CD8-positive, alpha-beta memory T cell (primary cell): ENCODE measurements at regions not wholly inside any gene's neighbourhood (a gene's known extent, or its start where the extent isn't known, plus 50 kb on each side); places are given as distances from the start of the nearest gene placed in this dataset.

Source experiments
- CTCF ChIA-PET: fragments of 350-600 bp; sonication (Branson Sonifier 250); formaldehyde crosslinking; loops from one replicate; lab custom pipeline; 2021; ENCODE audit warnings: antibody characterized with exemption; lab: Charles Lee
- POLR2A ChIA-PET: fragments of 350-600 bp; sonication (Branson Sonifier 250); formaldehyde crosslinking; loops from one replicate; lab custom pipeline; 2021; ENCODE audit warnings: antibody characterized with exemption; lab: Charles Lee
- DNase-seq, 5 donors: peaks; one replicate each; pipeline versions ENCODE4 v3.0.0 to v3.0.0-alpha.2; 2020 to 2022; ENCODE audit warnings: mixed read lengths in 1 of 5
- H3K27ac ChIP-seq: one replicate; pipeline ENCODE4 v1.7.0; 2013; ENCODE audit warnings: low read depth, mild to moderate bottlenecking, low read length, moderate library complexity
- H3K27me3 ChIP-seq: 2 replicates; pipeline ENCODE4 v1.7.0; 2013; ENCODE audit warnings: low read length, mild to moderate bottlenecking; ENCODE audit not compliant: insufficient read depth, poor library complexity, severe bottlenecking
- H3K36me3 ChIP-seq: 2 replicates; pipeline ENCODE4 v1.7.0; 2013; ENCODE audit warnings: mild to moderate bottlenecking, low read length, moderate library complexity; ENCODE audit not compliant: insufficient read depth
- H3K4me1 ChIP-seq: 2 replicates; pipeline ENCODE4 v1.7.0; 2013; ENCODE audit warnings: mild to moderate bottlenecking, low read length, moderate library complexity; ENCODE audit not compliant: insufficient read depth
- H3K4me3 ChIP-seq: 2 replicates; pipeline ENCODE4 v1.7.0; 2013; ENCODE audit warnings: mild to moderate bottlenecking, low read length
- H3K9me3 ChIP-seq: 2 replicates; pipeline ENCODE4 v1.7.0; 2013; ENCODE audit warnings: mild to moderate bottlenecking, low read length
- H3K27ac Mint-ChIP-seq, 8 donors: one replicate each; pipeline ENCODE4 v1.8.0; 2020 to 2021; ENCODE audit warnings: mixed read lengths in 8 of 8, mild to moderate bottlenecking in 6 of 8, inconsistent platforms in 3 of 8, moderate library complexity in 3 of 8
- H3K27me3 Mint-ChIP-seq, 2 donors: one replicate each; pipeline ENCODE4 v1.8.0; 2020 to 2021; ENCODE audit warnings: mixed read lengths in 2 of 2, mild to moderate bottlenecking in 1 of 2, moderate library complexity in 1 of 2
- H3K36me3 Mint-ChIP-seq, 3 donors: one replicate each; pipeline ENCODE4 v1.8.0; 2020 to 2021; ENCODE audit warnings: mixed read lengths in 3 of 3, inconsistent platforms in 1 of 3, mild to moderate bottlenecking in 1 of 3
- H3K4me1 Mint-ChIP-seq, 3 donors: one replicate each; pipeline ENCODE4 v1.8.0; 2020 to 2021; ENCODE audit warnings: mixed read lengths in 3 of 3, inconsistent platforms in 1 of 3, mild to moderate bottlenecking in 1 of 3
- H3K4me3 Mint-ChIP-seq, 7 donors: one replicate each; pipeline ENCODE4 v1.8.0; 2020 to 2021; ENCODE audit warnings: mixed read lengths in 7 of 7, mild to moderate bottlenecking in 6 of 7, moderate library complexity in 4 of 7, inconsistent platforms in 2 of 7
- H3K9me3 Mint-ChIP-seq, 5 donors: one replicate each; pipeline ENCODE4 v1.8.0; 2020 to 2022; ENCODE audit warnings: mixed read lengths in 5 of 5, mild to moderate bottlenecking in 3 of 5, moderate library complexity in 2 of 5, inconsistent platforms in 1 of 5

DNA sequence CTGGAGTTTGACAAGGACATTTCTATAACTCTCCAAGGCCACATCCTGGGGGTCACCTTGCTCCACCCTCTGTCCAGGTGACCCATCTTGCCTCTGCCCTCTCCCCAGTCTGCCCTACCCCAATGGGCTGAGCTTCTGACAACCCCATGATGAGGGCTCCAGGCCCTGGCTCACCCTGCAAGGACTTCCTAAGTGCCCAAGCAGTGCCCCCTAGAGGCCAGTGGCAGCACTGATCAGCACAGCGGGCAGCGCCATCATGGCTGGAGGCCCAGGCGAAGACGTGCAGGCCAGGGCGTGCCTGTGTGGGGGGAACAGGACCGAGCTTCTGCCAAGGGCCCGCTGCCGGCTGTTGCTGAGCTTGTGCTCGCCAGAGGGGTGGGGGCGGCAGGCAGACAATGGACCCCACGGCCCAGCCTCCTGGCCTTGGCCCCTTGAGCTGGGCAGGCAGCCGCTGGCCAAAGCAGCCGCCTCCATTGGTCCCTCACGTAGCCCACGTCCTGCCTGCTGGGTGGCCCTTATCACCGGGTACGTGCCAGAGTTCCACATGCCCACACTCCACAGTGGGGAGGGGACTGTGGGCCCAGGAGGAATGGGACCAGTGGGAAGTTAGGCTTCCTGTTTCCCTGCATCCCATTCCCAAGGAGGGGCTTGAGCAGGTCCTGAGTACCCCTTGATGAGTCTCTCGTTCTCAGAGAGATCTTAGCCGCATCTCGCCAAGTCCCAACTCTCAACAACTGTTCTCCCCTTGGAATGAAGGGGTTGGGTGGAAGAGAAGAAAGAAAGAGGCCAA lies 64.3 kb downstream of the MRPL14 start:
- Histone ChIP-seq H3K4me3 (no peak overlapping the region), H3K27me3 (no peaks in the 10 kb centered on the region), H3K4me1 (no peaks in the 10 kb centered on the region), H3K27ac (peak overlapping the region; percentile 86), H3K9me3 (no peaks in the 10 kb centered on the region), H3K36me3 (no peaks in the 10 kb centered on the region)
- Mint-ChIP-seq H3K27ac (no peak overlapping the region), H3K4me1 (peaks cover 0 to 5% (median 0%) of the 10 kb centered on the region in 3 donors), H3K36me3 (no peaks in the 10 kb centered on the region), H3K4me3 (no peak overlapping the region), H3K9me3 (peaks cover 0 to 3% (median 0%) of the 10 kb centered on the region in 5 donors), H3K27me3 (peaks cover 2 to 16% of the 10 kb centered on the region in 2 donors)
- POLR2A ChIA-PET: no interaction called here
- no peak for DNase-seq
- CTCF ChIA-PET: interaction anchor here (1.0 to 2.5 kb wide), 3 partner anchors 11 to 293 kb away, joined by 3 to 9 read pairs (median 3); partner anchors contain the start of gene VEGFA

DNA sequence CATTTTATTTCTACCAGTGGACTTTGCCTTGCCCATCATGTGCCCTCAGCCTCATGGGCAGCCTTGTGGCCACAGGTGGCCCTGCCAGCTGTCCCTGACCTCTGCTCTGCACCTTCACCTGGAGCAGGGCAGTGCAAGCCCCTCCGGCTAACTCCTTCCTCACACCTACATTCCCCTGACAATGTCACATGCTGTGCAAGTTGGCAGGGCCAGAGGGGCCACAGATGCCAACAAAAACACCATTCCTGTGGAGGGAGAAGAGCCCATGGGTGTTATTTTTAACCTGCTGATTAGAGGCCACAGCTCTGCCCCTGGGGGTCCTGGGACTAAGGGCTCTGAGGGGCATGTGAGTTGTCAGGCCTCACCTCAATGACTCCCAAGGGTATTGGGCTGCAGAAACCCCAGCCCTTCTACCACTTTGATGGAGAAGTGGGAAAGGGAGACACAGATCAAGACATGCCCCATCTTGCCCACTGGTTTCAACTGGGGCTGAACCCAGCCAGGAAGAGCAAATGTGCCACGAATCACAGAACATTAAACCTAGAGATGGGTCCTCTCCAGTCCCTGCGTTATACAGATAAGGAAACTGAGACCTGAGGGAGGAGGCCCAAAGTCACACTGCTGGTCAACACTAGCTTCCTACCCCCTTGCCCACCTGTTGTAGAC lies 65.0 kb downstream of the MRPL14 start:
- H3K4me1 ChIP-seq: no peaks in the 10 kb centered on the region
- CTCF ChIA-PET: interaction anchor here (1.0 to 1.2 kb wide), 2 partner anchors 11 to 16 kb away, joined by 3 read pairs; no protein-coding TSS in a partner anchor
- H3K27ac ChIP-seq: peak overlapping the region; percentile 31
- no peak overlapping the region for H3K4me3 ChIP-seq
- no peaks in the 10 kb centered on the region for H3K27me3 ChIP-seq
- POLR2A ChIA-PET: no interaction called here
- peak overlapping the region in 1 of 8 donors; percentile 63 for H3K27ac Mint-ChIP-seq
- no peaks in the 10 kb centered on the region for H3K36me3 ChIP-seq
- no peak overlapping the region for H3K4me3 Mint-ChIP-seq
- no peaks in the 10 kb centered on the region for H3K36me3 Mint-ChIP-seq
- H3K4me1 Mint-ChIP-seq: peaks cover 0 to 5% (median 0%) of the 10 kb centered on the region in 3 donors
- H3K27me3 Mint-ChIP-seq: peaks cover 2 to 22% of the 10 kb centered on the region in 2 donors
- peaks cover 0 to 3% (median 0%) of the 10 kb centered on the region in 5 donors for H3K9me3 Mint-ChIP-seq
- no peak for DNase-seq
- H3K9me3 ChIP-seq: no peaks in the 10 kb centered on the region

DNA sequence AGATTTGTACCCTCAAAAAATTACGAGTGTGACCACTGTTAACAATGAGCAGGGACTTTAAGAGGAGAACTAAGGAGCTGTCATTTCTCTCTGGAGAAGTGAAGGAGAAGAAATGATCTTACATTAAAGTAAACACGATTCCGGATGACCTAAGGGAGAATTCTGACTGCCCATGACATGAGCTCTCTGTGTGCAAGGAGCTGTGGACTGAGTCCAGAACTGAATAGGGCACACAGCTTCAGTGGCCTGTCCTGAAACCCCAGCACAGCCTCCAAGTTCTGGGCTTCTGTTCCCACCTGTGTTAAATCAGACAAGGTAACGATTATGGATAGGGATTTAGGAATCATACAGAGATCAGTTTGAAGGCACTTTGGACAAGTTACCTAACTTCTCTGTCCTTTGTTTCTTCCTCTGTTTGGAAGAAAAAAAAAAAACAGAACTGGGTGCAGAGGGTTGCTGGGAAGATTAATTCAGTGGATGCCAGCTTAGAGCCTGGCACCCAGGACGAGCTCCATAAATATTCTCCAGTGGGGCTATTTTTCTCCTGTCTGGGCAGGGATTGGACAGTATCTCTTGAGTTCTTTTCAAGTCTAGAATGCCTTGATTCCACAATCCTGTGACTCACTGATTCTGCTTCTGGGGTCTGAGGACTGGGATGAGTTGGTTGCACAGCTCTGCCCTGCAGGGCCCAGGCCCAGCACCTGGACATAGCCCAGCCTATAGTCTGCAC lies 65.7 kb downstream of the MRPL14 start:
- H3K9me3 ChIP-seq: no peaks in the 10 kb centered on the region
- Mint-ChIP-seq H3K27ac (no peak overlapping the region), H3K36me3 (no peaks in the 10 kb centered on the region), H3K27me3 (peaks cover 2 to 17% of the 10 kb centered on the region in 2 donors), H3K4me3 (no peak overlapping the region), H3K9me3 (peaks cover 0 to 3% (median 0%) of the 10 kb centered on the region in 5 donors), H3K4me1 (peaks cover 0 to 5% (median 0%) of the 10 kb centered on the region in 3 donors)
- no peak for DNase-seq
- H3K27ac ChIP-seq: no peak overlapping the region
- ChIA-PET CTCF (no interaction called here), POLR2A (no interaction called here)
- H3K27me3 ChIP-seq: no peaks in the 10 kb centered on the region
- H3K4me3 ChIP-seq: no peak overlapping the region
- no peaks in the 10 kb centered on the region for H3K36me3 ChIP-seq
- no peaks in the 10 kb centered on the region for H3K4me1 ChIP-seq

DNA sequence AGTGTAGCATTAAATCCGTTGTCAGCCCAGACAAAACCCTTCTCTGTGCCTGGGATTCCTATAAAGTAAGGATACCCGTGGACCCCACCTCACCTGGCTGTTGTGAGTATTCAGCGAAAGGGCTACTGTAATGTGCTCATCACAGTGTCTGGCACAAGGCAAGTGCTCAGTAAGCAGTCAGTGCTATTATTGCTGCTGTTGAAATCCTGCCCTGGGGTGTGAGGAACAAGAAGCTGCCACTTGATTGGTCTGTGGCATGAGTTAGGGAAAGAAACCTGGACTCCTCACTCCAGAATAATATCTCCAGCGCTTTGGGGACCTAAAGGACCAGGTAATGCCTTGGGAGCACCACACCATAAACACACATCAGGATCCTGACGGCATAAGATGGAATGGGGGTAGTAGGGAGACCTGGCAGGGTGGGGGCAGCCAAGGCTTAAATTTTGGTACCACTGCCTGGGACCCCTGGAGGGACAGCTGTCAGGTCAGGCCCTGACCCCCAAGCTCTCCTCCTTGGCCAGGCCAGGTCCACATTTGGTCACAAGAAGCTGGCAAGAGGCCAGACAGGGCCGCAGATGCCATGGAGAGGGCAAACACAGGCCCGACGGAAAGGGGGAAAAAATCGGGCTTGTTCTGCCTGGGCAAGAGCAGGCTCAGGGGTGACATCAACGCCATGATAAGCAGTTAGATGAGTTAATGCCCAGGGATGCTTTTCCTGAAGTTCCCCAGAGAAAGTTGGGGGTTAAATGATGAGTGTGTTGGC lies 66.5 kb downstream of the MRPL14 start:
- POLR2A ChIA-PET: no interaction called here
- Mint-ChIP-seq H3K36me3 (no peaks in the 10 kb centered on the region), H3K9me3 (peaks cover 0 to 3% (median 0%) of the 10 kb centered on the region in 5 donors), H3K4me3 (no peak overlapping the region), H3K4me1 (peaks cover 0 to 5% (median 0%) of the 10 kb centered on the region in 3 donors), H3K27ac (no peak overlapping the region), H3K27me3 (peaks cover 2 to 22% of the 10 kb centered on the region in 2 donors)
- H3K27ac ChIP-seq: peak overlapping the region; percentile 9
- no peak for DNase-seq
- H3K9me3 ChIP-seq: no peaks in the 10 kb centered on the region
- no peaks in the 10 kb centered on the region for H3K27me3 ChIP-seq
- no peak overlapping the region for H3K4me3 ChIP-seq
- no peaks in the 10 kb centered on the region for H3K4me1 ChIP-seq
- H3K36me3 ChIP-seq: no peaks in the 10 kb centered on the region
- CTCF ChIA-PET: interaction anchor here (0.9 kb wide), 1 partner anchor 11 kb away, joined by 3 read pairs; no protein-coding TSS in a partner anchor

DNA sequence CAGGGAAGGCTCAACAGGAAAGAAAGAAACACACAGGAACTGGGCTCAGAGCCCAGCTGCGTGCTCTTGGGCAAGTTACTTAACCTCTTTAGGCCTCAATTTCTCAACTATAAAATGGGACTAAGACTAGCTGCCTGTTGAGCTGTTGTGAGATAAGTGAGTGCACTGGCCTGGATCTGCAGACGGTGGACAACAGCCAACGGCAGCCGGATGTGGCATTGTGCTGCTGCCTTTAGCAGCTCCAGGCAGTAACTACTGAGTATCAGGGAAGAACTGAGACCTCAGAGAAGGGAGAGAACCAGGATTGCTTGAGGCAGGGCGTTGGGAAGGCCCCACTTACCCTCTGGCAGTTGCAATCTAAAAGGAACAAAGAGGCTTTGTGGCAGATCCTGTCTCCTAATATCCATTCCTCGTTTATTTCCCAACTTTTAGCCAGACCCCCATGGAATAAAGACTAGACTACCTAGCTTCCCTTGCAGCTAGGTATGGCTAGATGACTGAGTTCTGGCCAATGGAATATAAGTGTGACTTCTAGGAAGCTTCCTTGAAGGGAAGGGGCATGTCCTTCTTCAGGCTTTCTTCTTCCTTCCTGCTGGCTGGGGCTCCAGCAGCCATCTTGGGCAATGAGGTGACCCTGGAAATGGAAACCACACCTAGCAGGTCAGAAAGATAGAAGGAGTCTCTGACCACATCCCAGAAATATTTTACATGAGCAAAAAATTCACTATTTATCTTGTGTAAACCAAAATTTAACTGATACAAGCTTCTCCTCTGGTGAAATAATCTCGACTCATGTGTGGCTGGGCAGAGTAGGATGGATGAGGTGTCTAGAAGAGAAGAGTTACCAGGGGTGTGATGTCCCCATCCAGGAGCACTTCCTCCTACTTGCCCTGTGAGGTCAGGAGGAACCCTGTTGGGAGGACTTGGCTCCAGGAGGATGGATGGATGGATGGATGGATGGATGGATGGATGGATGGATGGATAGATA lies 67.6 kb downstream of the MRPL14 start:
- no peaks in the 10 kb centered on the region for H3K36me3 Mint-ChIP-seq
- H3K4me3 ChIP-seq: no peak overlapping the region
- H3K9me3 ChIP-seq: no peaks in the 10 kb centered on the region
- no peaks in the 10 kb centered on the region for H3K36me3 ChIP-seq
- peaks cover 2 to 22% of the 10 kb centered on the region in 2 donors for H3K27me3 Mint-ChIP-seq
- H3K4me1 Mint-ChIP-seq: peaks cover 0 to 5% (median 0%) of the 10 kb centered on the region in 3 donors
- no peak for DNase-seq
- H3K27ac Mint-ChIP-seq: no peak overlapping the region
- no peaks in the 10 kb centered on the region for H3K4me1 ChIP-seq
- peak overlapping the region; percentile 85 for H3K27ac ChIP-seq
- peaks cover 0 to 3% (median 0%) of the 10 kb centered on the region in 5 donors for H3K9me3 Mint-ChIP-seq
- H3K4me3 Mint-ChIP-seq: no peak overlapping the region
- CTCF ChIA-PET: interaction anchor here (0.9 kb wide), 1 partner anchor 10 kb away, joined by 3 read pairs; no protein-coding TSS in a partner anchor
- POLR2A ChIA-PET: no interaction called here
- no peaks in the 10 kb centered on the region for H3K27me3 ChIP-seq

DNA sequence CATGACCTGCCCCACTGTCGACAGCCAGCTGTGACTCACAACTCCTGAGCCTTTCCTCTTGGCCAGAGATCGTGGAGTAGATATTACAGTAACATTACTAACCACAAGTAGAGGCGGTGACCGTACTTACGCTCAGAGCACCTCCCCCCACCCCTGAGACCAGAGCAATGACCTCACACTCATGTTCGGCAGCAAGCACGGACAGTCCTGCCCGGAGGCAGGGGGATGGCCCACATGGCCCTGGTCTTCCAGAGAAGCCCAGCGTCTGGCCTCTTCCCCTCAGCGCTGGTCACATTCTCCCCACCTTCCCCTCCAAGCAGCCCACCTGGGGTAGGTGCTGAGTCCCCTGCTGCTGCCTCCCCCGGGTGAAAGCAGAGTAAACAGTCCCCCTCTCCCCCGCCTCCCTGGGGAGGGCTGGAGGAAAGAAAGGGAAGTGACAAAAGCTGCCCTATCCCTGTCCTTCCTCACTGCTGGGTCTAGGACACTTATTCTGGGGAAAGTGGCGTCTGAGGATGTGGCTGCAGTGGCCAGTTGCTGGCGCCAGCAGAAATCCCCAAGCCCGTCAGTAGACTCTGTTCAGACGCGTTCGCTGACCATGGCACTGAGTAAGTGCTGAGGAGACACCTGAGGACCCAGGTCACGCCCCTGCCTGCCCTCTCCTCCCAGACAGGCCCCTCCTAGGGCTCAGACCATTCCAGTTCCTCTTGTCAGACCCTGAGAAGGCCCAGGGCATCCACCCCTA lies 68.5 kb downstream of the MRPL14 start:
- peak overlapping the region; percentile 85 for H3K27ac ChIP-seq
- POLR2A ChIA-PET: no interaction called here
- no peak overlapping the region for H3K27ac Mint-ChIP-seq

More for the DNA sequence above, 68.5 kb downstream of the MRPL14 start:
- no peak overlapping the region for H3K4me3 Mint-ChIP-seq
- CTCF ChIA-PET: no interaction called here
- no peaks in the 10 kb centered on the region for H3K4me1 ChIP-seq
- no peaks in the 10 kb centered on the region for H3K9me3 ChIP-seq
- no peak overlapping the region for H3K4me3 ChIP-seq
- H3K9me3 Mint-ChIP-seq: peaks cover 0 to 3% (median 0%) of the 10 kb centered on the region in 5 donors
- no peaks in the 10 kb centered on the region for H3K27me3 ChIP-seq
- H3K4me1 Mint-ChIP-seq: peaks cover 0 to 5% (median 0%) of the 10 kb centered on the region in 3 donors
- no peak for DNase-seq
- H3K36me3 ChIP-seq: no peaks in the 10 kb centered on the region
- no peaks in the 10 kb centered on the region for H3K36me3 Mint-ChIP-seq
- peaks cover 3 to 22% of the 10 kb centered on the region in 2 donors for H3K27me3 Mint-ChIP-seq
